GM21360 (cell line): ENCODE measurements at regions not wholly inside any gene's neighbourhood (a gene's known extent, or its start where the extent isn't known, plus 50 kb on each side); places are given as distances from the start of the nearest gene placed in this dataset.
"Not testable (repeated sequence)": the region's sequence is repeated elsewhere in the genome, so short reads cannot be mapped to it uniquely, and the experiment has no call there.

Experiments used
- ATAC-seq: cut with Tn5 transposase; IDR thresholded peaks from one replicate; pipeline ENCODE4 v1.9.1; 2021; ENCODE audit warnings: mild to moderate bottlenecking, moderate library complexity; ENCODE audit not compliant: unreplicated experiment

DNA sequence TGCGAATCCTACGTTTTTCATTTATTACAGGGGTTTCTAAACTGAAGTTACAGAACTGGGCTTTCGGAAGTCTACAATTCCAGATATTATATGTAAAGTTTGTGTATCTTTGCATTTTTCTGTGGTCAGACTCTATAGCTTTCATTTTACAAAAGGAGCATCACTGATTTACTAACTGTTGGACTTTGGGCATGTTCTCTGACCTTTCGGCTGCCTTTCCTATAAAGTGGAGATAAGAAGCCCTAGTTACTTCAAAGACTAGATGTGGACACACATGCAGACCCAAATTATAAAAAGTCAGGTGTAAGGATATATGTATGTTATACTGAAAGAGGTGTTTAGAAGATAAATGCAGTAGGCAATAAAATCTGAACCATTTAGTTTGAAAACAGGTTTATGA is 126.6 kb upstream of the PRKCQ start:
- no peak for ATAC-seq

DNA sequence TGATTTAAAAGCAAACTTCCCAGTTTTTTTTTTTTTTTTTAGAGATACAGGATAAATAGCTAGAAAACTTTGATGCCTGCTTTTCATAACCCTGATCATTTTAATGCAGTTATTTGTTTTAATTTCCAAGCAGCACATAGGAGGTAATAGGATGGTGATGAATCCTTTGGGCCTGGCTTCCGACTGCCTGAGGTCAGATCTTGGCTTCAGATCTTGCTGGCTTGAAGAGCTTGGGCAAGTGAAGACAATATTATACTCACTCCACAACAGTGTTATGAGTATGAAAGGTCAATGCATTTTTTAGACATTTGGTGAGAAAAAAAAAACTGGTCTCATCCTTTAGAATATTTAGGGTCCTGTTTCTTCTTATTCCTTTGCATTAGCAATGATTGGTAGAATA is 124.8 kb upstream of the PRKCQ start:
- no peak for ATAC-seq

DNA sequence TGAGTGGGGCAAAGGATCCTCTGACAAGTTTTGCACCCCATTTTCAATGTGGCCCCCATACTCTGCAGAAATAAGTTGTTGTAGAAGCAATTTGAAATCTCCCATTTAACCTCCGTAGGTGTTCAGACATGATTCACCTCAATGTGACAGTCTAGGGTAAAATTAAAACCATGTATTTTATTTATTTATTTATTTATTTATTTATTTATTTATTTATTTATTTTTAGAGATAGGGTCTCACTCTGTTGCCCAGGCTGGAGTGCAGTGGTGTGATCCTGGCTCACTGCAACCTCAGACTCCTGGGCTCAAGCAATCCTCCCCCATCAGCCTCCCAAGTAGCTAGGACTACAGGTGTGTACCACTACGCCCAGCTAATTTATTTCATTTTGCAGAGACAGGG is 122.8 kb upstream of the PRKCQ start:
- not testable (repeated sequence) for ATAC-seq

DNA sequence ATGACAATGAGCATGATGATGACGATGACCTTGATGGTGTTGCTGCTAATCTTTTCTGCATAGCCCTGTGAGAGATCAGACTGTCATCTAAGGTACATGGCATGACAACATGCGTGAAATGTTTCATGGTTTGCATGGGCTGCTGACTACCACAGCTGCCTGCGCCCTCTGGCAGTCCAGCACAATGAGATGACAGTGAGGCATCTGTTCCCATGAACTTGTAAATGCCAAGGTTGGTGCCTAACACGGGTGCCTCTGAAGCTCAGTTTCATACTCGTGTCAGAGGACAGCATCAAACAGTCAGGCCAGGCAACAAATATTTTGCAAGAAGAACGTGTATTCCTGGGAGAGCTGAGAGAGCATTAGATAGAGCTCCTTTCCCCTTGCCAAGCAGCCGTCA is 122.0 kb upstream of the PRKCQ start:
- ATAC-seq: no peak

DNA sequence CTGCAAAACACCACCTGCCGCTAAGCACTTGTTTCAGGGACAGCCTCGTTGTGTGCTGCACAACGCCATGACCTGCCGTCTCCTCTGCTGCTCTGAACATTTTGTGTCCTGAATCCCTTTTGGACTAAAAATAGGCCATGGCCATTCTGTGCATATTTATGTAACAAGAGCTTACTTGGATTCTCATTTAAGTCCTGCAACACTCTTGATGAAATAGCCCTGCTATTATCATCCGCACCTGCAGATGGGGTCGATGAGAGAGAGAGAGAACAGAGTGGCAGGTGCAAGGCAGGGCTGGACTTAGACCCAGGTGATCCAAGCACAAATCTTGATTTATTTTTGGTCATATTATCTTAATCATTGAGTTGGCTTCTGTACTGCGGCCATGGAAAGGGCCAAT is 121.2 kb upstream of the PRKCQ start:
- ATAC-seq: no peak

DNA sequence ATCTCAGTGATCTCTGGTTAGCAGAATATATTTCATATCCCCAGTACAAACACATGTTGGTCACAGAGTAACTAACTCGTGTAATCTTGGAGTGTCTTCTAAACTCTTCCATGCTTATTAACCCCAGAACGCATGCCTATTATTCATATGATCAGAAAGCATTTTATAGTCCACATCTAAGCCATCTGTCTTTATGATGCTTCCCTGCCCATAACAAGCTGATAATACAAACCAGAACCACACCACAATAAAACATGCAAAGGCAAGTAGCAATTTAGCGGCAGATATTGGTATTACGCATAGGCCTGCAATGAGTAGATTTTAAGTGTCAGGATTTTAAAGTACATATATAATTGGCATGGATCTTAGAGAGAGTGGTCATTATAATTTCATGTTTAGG is 120.0 kb upstream of the PRKCQ start:
- no peak for ATAC-seq

DNA sequence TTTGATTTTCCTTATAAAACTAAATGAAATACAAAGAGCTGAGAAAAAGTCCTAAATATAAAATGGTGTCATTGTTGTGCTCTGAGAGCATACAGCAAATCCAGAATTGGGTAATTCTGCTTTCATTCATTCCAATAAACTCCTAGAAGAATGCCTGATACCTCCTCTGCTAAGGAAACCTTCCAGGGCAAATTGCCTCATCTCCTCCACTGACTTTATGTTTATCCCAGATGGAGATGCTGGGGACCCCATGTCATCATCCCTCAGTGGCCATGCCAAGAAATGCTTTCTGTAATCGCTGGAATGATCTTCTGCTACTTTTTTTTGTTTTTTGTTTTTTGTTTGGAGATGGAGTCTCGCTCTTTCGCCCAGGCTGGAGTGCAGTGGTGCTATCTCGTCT is 119.3 kb upstream of the PRKCQ start:
- no peak for ATAC-seq

DNA sequence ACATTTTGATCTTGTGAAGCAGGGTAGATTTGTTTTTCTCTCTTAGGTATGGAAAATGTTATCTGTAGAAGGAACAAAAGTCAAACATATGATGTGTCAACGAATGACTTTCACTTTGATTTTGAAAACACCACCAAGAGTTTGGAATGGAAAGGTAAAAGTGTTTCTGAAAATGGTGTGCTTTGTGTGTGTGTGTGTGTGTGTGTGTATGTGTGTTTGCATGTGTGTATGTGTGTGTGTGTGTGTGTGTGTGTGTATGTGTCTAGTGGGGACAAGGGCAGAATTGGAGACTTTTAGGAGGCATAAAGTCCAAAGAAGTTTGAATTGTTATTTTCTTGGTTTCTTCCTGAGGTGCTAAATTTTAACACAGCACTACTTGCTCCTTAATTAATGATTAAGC is 115.4 kb upstream of the PRKCQ start:
- no peak for ATAC-seq

DNA sequence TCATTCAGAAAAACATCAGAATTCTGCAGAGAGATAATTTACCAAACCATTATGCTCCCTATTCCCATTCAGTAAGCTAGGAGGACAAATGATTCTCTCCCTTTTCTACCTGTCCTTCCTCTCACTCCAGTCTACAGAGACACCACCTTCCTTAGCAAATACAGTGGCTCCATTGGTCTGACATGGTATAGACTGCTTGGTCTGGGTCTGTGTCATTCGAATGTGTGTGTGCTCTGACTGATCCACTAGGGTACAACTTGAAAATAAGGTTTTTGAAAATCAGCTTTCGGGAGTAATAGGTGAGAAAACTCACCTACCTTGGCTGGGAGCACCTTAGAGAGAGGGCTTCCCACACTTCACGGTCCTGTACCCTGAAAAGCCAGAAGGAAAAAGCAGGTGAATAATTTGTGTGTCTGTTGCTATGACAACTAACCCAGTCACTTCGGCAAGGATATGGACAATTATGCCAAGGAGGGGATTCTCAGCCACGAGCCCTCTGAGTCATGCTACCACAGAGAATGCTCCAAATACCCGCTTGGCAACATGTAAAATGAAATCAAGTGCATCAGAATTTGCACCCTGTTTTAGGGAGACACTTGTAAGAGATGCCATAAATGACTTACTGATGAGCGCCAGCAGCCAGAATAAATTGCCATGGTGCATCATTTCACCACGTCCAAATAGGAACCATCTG is 114.5 kb upstream of the PRKCQ start:
- ATAC-seq: no peak

DNA sequence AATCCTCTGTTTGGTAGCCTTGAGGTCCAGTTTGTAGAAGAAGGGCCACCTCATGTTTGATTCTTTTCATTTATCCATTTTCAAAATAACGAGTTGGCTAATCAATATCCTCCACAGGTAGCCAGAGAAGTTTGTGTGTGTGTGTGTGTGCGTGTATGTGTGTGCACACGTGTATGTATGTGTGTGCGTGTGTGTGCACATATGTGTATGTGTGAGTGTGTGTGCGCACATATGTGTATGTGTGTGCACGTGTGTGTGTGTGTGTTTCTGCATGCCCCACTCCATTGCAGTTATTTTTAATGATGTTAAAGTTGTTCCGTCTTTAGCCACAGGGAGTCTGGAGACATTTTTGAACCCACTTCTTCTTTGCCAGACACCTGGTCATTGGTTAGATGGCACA is 112.8 kb upstream of the PRKCQ start:
- no peak for ATAC-seq

DNA sequence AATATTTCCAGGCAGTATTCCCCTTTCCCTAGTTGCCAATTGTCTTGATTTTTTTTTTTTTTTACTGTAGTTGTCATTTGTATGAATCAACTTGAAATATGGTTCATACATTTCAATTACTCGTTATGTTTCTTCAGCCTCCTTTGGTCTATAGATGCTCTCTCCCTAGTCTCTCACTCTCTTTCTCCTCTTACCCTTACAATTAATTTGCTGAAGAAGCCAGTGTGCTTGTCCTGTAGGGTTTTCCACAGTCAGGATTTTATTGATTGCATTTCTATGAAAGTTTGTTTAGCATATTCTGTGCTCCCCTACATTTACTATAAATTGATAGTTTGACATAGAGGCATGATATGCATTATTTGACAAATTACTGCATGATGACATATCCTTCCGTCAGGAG is 112.0 kb upstream of the PRKCQ start:
- no peak for ATAC-seq

DNA sequence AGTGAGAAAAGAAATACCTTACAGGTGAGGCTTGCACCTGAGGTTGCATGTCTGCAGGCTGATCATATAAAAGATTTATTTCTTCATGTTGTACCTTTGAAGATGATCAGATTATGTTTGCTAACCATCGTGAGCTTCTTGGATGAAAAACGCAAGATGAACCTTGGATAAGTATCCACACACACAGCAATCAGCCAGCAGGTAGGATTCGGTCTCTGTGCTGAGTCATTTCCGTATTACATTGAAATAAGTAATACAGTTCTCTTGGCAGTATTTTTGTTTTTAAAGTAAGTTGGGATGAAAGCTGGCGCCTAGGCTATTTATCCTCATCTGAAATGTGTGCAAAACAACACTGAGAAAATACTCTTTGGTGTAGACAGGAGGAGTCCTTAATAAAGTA is 109.0 kb upstream of the PRKCQ start:
- no peak for ATAC-seq

DNA sequence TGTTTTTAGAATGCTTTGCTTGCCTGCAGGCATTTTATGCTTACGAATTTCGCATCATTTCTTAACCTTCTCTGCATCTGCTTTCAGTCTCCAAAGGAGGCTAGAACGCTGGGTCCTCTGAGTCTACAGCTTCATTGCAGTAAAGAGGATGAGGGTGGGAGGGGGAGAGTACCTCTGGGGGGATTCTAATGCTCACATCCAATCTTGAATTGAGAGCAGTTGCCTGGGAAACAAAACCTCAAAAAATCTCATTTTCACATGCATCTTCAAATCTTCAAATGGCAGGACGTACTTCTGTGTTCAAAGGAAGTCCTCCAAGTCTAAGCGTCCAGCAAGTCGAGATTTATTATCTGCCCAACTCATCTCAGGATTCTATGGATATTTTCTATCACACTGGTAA is 100.7 kb upstream of the PRKCQ start:
- ATAC-seq: no peak

DNA sequence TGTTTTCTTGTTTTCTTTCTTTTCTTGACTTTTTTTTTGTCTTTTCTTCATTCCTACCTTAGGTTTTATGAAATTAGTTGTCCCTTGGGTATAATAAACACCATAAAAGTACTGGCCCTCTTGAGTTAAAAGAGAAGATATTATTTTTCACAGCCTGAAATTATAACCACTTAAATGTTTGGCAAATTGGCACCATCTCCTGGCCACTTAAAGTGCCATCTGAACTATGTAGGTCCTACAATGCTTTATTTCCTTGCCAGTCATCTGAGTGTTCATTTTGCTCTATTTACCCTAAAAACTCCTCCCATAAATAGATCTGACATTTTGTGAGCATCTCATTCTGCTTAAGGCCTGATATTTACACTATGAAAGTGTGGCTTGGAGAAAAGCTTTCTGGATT is 98.9 kb upstream of the PRKCQ start:
- ATAC-seq: no peak

DNA sequence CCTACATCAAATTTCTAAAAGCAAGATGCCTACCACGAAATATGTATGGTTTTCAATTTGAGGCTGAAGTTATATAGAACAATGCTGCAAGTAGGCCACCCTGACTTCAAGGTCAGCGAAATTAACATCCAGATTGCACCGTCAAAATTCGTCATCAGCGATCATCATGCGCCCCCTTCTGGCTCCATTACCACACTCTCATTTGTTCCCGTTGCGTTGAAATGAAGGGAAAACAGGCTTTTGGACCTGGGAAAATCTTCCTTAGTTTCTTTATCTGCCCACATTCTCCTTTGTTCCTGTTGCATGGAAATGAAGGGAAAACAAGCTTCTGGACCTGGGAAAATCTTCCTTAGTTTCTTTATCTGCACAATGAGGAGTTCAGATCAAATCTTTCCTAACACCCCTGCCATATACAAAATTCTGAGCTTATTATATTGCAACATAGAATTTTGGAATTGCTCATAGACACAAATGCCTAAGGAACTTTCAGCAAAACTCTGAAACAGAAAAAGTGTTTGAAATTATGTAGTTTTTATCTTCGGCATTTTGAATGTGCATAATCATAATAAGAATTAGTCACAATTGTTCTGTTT is 98.2 kb upstream of the PRKCQ start:
- ATAC-seq: no peak

DNA sequence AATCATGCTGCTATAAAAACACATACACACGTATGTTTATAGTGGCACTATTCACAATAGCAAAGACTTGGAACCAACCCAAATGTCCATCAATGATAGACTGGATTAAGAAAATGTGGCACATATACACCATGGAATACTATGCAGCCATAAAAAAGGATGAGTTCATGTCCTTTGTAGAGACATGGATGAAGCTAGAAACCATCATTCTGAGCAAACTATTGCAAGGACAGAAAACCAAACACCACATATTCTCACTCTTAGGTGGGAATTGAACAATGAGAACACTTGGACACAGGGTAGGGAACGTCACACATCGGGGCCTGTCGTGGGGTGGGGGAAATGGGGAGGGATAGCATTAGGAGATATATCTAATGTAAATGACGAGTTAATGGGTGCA is 97.1 kb upstream of the PRKCQ start:
- ATAC-seq: not testable (repeated sequence)

DNA sequence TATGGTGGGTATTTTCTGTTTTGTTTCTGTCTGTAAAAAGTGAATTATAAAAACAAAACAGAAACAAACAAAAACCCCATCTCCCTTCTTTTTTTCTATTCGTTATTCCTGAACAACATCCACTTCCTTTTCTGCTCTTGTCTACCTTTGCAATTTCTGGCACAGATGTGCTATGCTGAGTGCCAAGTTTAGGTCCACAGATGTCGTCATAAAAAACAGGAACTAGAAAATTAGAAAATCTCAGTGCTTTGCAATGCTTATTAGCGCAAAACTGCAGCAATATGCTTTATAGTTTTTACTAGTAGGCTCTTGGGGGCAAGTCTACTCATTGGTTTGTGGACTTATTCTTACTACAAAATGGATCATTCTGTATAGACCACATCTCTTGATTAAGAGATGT is 94.2 kb upstream of the PRKCQ start:
- no peak for ATAC-seq

DNA sequence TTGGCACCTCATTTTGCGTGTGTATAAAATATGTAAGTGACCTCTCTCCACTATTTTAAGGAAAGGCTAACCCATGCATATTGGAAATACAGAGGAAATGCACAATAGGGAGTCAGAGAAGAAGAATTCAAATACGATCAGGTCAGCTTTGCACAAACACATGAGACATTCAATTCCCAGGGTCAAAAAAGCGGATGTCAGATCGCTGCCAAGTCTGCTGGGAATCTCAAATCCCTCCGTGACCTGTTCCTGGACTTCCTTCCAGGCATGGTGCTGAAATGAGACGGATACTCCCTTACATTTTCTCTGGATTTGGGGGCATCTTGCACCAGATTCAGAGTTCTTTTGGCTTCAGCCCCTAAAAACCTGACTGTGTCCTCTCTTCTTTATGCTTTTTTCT is 91.9 kb upstream of the PRKCQ start:
- no peak for ATAC-seq

DNA sequence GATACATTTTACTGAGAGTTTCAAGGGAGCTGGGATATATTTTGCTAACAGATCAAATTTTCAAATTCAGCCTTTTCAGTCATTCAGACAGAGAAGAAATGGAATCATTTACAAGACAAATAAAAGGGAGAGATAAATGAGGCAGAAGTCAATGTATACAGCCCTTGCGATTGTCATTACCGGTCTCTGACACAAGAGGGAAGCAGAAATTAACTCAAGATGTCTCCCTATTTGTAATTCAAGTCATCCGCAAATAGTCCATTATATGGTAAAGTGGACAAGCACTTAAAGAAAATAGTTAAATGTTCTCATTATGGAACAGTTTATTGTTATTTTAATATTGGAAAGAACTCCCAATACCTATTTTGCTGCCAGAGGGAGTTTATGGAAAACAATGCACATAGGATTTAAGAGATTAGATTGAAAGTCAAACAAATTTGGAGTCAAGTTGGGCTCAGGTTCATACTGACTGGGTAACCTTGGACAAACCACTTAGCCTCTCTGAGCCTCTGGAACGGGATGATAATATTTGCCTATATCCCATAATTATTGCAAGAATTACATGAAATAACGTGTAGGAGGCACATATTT is 89.3 kb upstream of the PRKCQ start:
- ATAC-seq: no peak

DNA sequence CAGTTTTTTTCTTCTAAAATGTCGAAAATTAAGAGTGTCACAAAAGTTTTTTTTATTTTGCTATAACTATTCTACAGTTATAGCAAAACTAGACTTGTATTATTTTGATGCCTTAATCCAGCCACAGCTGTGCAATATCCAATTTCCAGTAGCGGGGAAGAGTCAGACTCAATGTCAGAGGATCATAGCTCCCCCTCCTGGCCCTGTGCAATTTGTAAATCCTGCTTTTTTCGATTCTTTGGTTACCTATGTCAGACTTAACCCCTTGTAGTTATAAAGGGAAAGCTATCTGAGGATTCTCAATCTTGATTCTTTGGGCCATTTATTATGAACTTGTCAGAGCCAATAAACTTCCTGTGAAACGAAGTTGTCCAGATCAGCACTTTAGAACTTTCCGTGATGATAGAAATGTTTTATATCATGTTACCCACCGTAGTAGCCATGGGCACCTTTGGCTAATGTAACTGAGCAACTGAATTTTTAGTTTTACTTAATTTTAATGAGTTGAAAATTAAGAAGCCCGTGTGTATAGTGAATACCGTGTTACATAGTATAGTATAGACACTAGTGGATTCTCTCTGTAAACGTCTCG is 87.7 kb upstream of the PRKCQ start:
- no peak for ATAC-seq

DNA sequence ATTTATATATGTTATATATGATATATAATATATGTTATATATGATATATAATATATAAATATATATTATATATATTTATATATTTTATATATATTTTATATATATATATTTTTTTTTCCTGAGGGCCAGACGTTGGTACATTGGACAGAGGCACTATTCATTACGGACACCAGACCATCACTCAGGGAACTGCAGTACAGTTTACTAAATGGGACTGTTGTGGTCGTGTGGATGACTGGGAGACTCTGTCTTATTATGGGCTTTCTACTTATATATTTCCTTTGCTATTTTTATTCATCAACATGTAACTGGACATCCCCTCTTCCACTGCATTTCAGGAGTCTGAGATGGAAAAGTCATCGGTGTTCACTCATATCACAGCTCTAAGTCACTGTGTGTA is 87.1 kb upstream of the PRKCQ start:
- ATAC-seq: no peak

DNA sequence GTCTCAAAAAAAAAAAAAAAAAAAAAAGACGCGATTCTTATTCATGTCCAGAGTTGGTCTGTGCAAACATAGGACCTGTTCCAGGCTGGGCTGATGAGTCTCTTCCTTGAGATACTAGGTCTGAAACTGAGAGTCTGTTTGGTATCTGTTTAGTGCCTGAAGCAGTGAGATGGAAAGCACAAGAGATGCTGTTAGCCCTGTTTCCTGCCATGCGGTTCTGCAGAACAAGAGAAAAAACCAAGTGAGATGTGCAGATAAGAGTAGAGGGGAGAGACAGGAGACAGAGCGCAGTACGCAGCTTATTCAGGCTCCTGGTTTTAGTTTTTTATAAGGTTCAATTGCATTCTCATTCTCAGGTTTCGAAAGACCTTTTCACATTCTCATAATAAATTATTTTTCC is 85.8 kb upstream of the PRKCQ start:
- no peak for ATAC-seq
